ENCODE measurements at regions not wholly inside any gene's neighbourhood (a gene's known extent, or its start where the extent isn't known, plus 50 kb on each side); places are given as distances from the start of the nearest gene placed in this dataset.

- peak overlapping the region in 1 of 4 donors; percentile 33 for H3K4me3 ChIP-seq
- intact Hi-C loops (cut with DNase I): no loop called here
- no peaks in the 10 kb centered on the region for H3K36me3 ChIP-seq (replicated peaks in 1 of 2)
- no peaks in the 10 kb centered on the region for H3K4me1 ChIP-seq (replicated peaks in 1 of 2)
- DNase-seq: peak in 3 of 7 donors; percentile 28 to 31 (median 28)
- H3K9me3 ChIP-seq (replicated peaks in 1 of 3): no peaks in the 10 kb centered on the region
- no peak overlapping the region for H3K27ac ChIP-seq
- no peaks in the 10 kb centered on the region for H3K27me3 ChIP-seq
- 55 to 65% (median 60%) methylated on average over 9 of the region's 9 CpGs for WGBS, 4 donors
- TF ChIP-seq POLR2A (IDR thresholded peaks at IDR 0.05): no peak
- TF ChIP-seq, protein P1, sequence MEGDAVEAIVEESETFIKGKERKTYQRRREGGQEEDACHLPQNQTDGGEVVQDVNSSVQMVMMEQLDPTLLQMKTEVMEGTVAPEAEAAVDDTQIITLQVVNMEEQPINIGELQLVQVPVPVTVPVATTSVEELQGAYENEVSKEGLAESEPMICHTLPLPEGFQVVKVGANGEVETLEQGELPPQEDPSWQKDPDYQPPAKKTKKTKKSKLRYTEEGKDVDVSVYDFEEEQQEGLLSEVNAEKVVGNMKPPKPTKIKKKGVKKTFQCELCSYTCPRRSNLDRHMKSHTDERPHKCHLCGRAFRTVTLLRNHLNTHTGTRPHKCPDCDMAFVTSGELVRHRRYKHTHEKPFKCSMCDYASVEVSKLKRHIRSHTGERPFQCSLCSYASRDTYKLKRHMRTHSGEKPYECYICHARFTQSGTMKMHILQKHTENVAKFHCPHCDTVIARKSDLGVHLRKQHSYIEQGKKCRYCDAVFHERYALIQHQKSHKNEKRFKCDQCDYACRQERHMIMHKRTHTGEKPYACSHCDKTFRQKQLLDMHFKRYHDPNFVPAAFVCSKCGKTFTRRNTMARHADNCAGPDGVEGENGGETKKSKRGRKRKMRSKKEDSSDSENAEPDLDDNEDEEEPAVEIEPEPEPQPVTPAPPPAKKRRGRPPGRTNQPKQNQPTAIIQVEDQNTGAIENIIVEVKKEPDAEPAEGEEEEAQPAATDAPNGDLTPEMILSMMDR (IDR thresholded peaks at IDR 0.05): no peak
These were observed 239.2 kb downstream of the HS3ST3A1 start for GRCh38 chr17:13362341-13363122.

DNA sequence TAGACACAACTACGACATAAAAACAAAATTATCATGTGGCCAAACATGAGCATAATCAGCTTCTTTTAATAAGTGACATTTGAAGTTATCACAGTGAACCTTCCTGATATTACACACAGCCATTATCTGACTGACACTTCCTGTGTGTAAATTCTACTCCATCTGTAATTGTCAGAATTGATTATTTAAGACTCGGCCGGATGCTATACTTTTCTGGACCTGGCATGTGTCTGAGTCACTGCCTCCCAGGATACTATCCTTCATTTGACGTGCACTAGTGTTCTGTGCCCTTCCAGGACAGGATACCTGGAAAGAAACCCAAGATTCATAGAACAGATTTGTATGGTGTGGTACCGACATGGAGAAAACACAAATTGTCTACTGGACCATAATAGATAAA lies 242.0 kb downstream of the HS3ST3A1 start:
- H3K36me3 ChIP-seq (replicated peaks in 1 of 2): no peaks in the 10 kb centered on the region
- intact Hi-C loops (cut with DNase I): no loop called here
- H3K27me3 ChIP-seq: no peaks in the 10 kb centered on the region
- no peak for DNase-seq
- no peak overlapping the region for H3K27ac ChIP-seq
- no peak overlapping the region for H3K4me3 ChIP-seq
- no peak for TF ChIP-seq POLR2A (IDR thresholded peaks at IDR 0.05)
- TF ChIP-seq, protein P1 (IDR thresholded peaks at IDR 0.05): no peak
- WGBS, 4 donors: 53 to 77% (median 70%) methylated on average over 5 of the region's 5 CpGs
- no peaks in the 10 kb centered on the region for H3K9me3 ChIP-seq (replicated peaks in 1 of 3)
- no peaks in the 10 kb centered on the region for H3K4me1 ChIP-seq (replicated peaks in 1 of 2)

- DNase-seq: no peak
These were observed 246.7 kb downstream of the HS3ST3A1 start for GRCh38 chr17:13355054-13355453.

DNA sequence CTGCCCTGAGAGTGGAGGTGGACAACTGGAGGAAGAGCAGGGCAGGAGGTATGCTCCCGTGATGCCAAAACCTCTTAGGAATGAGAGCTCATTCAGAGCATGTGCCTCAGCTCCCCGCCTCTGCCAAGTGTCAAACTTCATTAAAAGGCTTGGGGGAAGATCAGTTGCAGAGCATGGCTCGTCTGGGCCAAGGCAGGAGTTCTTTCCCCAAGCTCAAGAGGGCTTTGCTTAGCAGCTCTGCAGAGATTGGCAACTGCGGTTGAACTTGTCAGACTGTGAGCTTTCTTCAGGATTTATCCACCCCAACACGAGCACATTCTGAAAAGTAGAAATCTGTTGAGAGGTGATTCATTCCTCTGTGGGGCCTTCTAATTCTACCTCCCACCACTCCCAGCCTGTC lies 248.1 kb downstream of the HS3ST3A1 start:
- peak in 1 of 7 donors; percentile 58 for DNase-seq
- intact Hi-C loops (cut with DNase I): no loop called here
- Histone ChIP-seq H3K36me3 (replicated peaks in 1 of 2) (no peaks in the 10 kb centered on the region), H3K27me3 (no peaks in the 10 kb centered on the region), H3K4me1 (replicated peaks in 1 of 2) (no peaks in the 10 kb centered on the region), H3K9me3 (replicated peaks in 1 of 3) (no peaks in the 10 kb centered on the region), H3K4me3 (no peak overlapping the region), H3K27ac (no peak overlapping the region)
- WGBS, 4 donors: 67 to 82% (median 72%) methylated on average over 3 to 5 of the region's 5 CpGs
- TF ChIP-seq, protein P1 (IDR thresholded peaks at IDR 0.05): no peak
- no peak for TF ChIP-seq POLR2A (IDR thresholded peaks at IDR 0.05)

More at GRCh38 chr17:13355054-13355453, 246.7 kb downstream of the HS3ST3A1 start:
- TF ChIP-seq, protein P1 (IDR thresholded peaks at IDR 0.05): no peak
- TF ChIP-seq POLR2A (IDR thresholded peaks at IDR 0.05): no peak
- Histone ChIP-seq H3K4me3 (no peak overlapping the region), H3K36me3 (replicated peaks in 1 of 2) (no peaks in the 10 kb centered on the region), H3K27ac (no peak overlapping the region), H3K4me1 (replicated peaks in 1 of 2) (no peaks in the 10 kb centered on the region), H3K9me3 (replicated peaks in 1 of 3) (no peaks in the 10 kb centered on the region), H3K27me3 (no peaks in the 10 kb centered on the region)
- WGBS, 4 donors: 35 to 43% (median 40%) methylated on average over 1 of the region's 1 CpG
- intact Hi-C loops (cut with DNase I): no loop called here
